ENCODE measurements at regions not wholly inside any gene's neighbourhood (a gene's known extent, or its start where the extent isn't known, plus 50 kb on each side); places are given as distances from the start of the nearest gene placed in this dataset.
A peak's percentile ranks its signal among the peaks of the same experiment; 100 is the strongest.

DNA sequence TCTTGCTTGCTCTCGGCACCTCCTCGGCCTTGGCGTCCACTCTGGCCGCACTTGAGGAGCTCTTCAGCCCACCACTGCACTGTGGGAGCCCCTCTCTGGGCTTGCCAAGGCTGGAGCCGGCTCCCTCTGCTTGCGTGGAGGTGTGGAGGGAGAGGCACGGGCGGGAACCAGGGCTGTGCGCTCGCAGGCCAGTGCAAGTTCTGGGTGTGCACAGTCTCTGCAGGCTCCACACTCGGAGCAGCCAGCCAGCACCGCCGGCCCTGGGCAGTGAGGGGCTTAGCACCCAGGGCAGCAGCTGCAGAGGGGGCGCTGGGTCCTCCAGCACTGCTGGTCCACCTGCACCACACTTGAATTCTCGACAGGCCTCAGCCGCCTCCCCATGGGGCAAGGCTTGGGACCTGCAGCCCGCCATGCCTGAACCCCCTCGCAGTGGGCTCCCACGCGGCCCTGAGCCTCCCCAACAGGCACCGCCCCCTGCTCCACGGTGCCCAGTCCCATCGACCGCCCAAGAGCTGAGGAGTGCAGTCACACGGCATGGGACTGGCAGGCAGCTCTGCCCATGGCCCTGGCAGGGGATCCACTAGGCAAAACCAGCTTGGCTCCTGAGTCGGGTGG is 411.2 kb upstream of the CHAC2 start:
- Histone ChIP-seq H2AFZ (ENCODE audit: low read length) (no peak overlapping the region), H3K27ac (replicated peaks; ENCODE audit: low read length) (no peak overlapping the region), H4K8ac (ENCODE audit: low read depth, low read length) (no peak overlapping the region), H3K9me3 (replicated peaks in 1 of 2; ENCODE audit: control insufficient read depth in 2 of 2, insufficient read depth in 1 of 2, low read depth in 1 of 2, low read length in 2 of 2) (no peaks in the 10 kb centered on the region), H3K4me3 (ENCODE audit: low read length in 2 of 2) (no peak overlapping the region), H3K79me1 (ENCODE audit: low read depth, low read length) (no peaks in the 10 kb centered on the region), H2BK12ac (ENCODE audit: low read length) (no peak overlapping the region), H3K9ac (ENCODE audit: low read depth, low read length, poor library complexity) (peak overlapping the region; percentile 70), H3K18ac (ENCODE audit: low read length) (no peak overlapping the region), H3K14ac (ENCODE audit: low read length) (peak overlapping the region; percentile 17), H2BK15ac (ENCODE audit: low read length) (no peak overlapping the region), H3K4me1 (ENCODE audit: control insufficient read depth in 2 of 2, insufficient read depth in 1 of 2, low read depth in 1 of 2, low read length in 2 of 2) (peaks cover 0 to 5% of the 10 kb centered on the region in 2 donors), H4K91ac (ENCODE audit: low read depth, low read length, poor library complexity) (no peak overlapping the region), H3K4ac (ENCODE audit: low read length) (no peak overlapping the region), H2BK120ac (ENCODE audit: low read depth, low read length) (no peak overlapping the region), H2BK5ac (ENCODE audit: low read length) (no peak overlapping the region), H3K23ac (ENCODE audit: low read depth, low read length, poor library complexity) (no peak overlapping the region), H3K4me2 (ENCODE audit: insufficient read depth, low read length, poor library complexity, severe bottlenecking) (no peak overlapping the region), H3K36me3 (replicated peaks in 1 of 2; ENCODE audit: control insufficient read depth in 2 of 2, insufficient read depth in 2 of 2, low read length in 2 of 2) (no peaks in the 10 kb centered on the region), H3K27me3 (ENCODE audit: control insufficient read depth in 3 of 3, insufficient read depth in 3 of 3, low read depth in 1 of 3, low read length in 3 of 3) (no peaks in the 10 kb centered on the region), H2AK5ac (ENCODE audit: low read depth, low read length) (peak overlapping the region; percentile 70)
- DNase-seq (ENCODE audit: low spot score), result no peak
- WGBS, 2 donors (ENCODE audit: extremely low coverage in 2 of 2, insufficient read length in 2 of 2, insufficient replicate concordance in 1 of 2), result no CpG with 5 or more reads among the region's 26 CpGs

GRCh38 chr2:53353135-53354114 is 414.2 kb upstream of the CHAC2 start:
- Histone ChIP-seq H3K23ac (ENCODE audit: low read depth, low read length, poor library complexity) (no peak overlapping the region), H2BK15ac (ENCODE audit: low read length) (no peak overlapping the region), H3K27ac (replicated peaks; ENCODE audit: low read length) (peak overlapping the region; percentile 14), H3K4ac (ENCODE audit: low read length) (no peak overlapping the region), H2BK12ac (ENCODE audit: low read length) (no peak overlapping the region), H4K91ac (ENCODE audit: low read depth, low read length, poor library complexity) (no peak overlapping the region), H2BK5ac (ENCODE audit: low read length) (no peak overlapping the region), H3K4me2 (ENCODE audit: insufficient read depth, low read length, poor library complexity, severe bottlenecking) (no peak overlapping the region), H2AFZ (ENCODE audit: low read length) (no peak overlapping the region), H4K8ac (ENCODE audit: low read depth, low read length) (peak overlapping the region; percentile 17), H3K4me1 (ENCODE audit: control insufficient read depth in 2 of 2, insufficient read depth in 1 of 2, low read depth in 1 of 2, low read length in 2 of 2) (peaks cover 0 to 5% of the 10 kb centered on the region in 2 donors), H3K36me3 (replicated peaks in 1 of 2; ENCODE audit: control insufficient read depth in 2 of 2, insufficient read depth in 2 of 2, low read length in 2 of 2) (no peaks in the 10 kb centered on the region), H3K14ac (ENCODE audit: low read length) (no peak overlapping the region), H3K27me3 (ENCODE audit: control insufficient read depth in 3 of 3, insufficient read depth in 3 of 3, low read depth in 1 of 3, low read length in 3 of 3) (no peaks in the 10 kb centered on the region), H3K4me3 (ENCODE audit: low read length in 2 of 2) (no peak overlapping the region), H2BK120ac (ENCODE audit: low read depth, low read length) (no peak overlapping the region), H3K9me3 (replicated peaks in 1 of 2; ENCODE audit: control insufficient read depth in 2 of 2, insufficient read depth in 1 of 2, low read depth in 1 of 2, low read length in 2 of 2) (no peaks in the 10 kb centered on the region), H3K9ac (ENCODE audit: low read depth, low read length, poor library complexity) (no peak overlapping the region), H3K79me1 (ENCODE audit: low read depth, low read length) (no peaks in the 10 kb centered on the region), H3K18ac (ENCODE audit: low read length) (peak overlapping the region; percentile 70), H2AK5ac (ENCODE audit: low read depth, low read length) (no peak overlapping the region)
- WGBS, 2 donors (ENCODE audit: extremely low coverage in 2 of 2, insufficient read length in 2 of 2, insufficient replicate concordance in 1 of 2), result no CpG with 5 or more reads among the region's 6 CpGs
- DNase-seq (ENCODE audit: low spot score), result peak; percentile 4

DNA sequence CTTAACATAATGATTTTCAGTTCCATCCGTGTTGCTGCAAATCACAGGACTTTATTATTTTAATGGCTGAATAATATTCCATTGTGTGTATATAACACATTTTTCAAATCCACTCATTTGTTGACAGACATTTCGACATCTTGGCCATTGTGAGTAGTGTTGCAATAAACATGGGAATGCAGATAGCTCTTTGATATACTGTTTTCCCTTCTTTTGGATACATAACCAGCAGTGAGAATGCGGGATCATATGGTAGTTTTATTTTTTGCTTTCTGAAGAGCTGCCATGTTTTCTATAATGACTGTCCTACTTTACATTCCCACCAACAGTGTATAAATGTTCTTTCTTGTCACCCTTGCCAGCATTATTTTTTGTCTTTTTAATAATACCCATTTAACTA is 420.3 kb upstream of the CHAC2 start:
- no peak for DNase-seq (ENCODE audit: low spot score)

GRCh38 chr2:53342248-53342647 is 425.4 kb upstream of the CHAC2 start:
- no peaks in the 10 kb centered on the region for H3K4me1 ChIP-seq (ENCODE audit: control insufficient read depth in 2 of 2, insufficient read depth in 1 of 2, low read depth in 1 of 2, low read length in 2 of 2)
- H3K23ac ChIP-seq (ENCODE audit: low read depth, low read length, poor library complexity), result no peak overlapping the region
- H3K14ac ChIP-seq (ENCODE audit: low read length), result no peak overlapping the region
- no CpG with 5 or more reads among the region's 4 CpGs for WGBS, 2 donors (ENCODE audit: extremely low coverage in 2 of 2, insufficient read length in 2 of 2, insufficient replicate concordance in 1 of 2)
- no peak overlapping the region for H2AFZ ChIP-seq (ENCODE audit: low read length)
- no peak overlapping the region for H3K4me2 ChIP-seq (ENCODE audit: insufficient read depth, low read length, poor library complexity, severe bottlenecking)
- no peak overlapping the region for H3K4ac ChIP-seq (ENCODE audit: low read length)
- H2BK5ac ChIP-seq (ENCODE audit: low read length), result no peak overlapping the region
- no peaks in the 10 kb centered on the region for H3K27me3 ChIP-seq (ENCODE audit: control insufficient read depth in 3 of 3, insufficient read depth in 3 of 3, low read depth in 1 of 3, low read length in 3 of 3)
- no peak overlapping the region for H3K4me3 ChIP-seq (ENCODE audit: low read length in 2 of 2)
- H2BK12ac ChIP-seq (ENCODE audit: low read length), result no peak overlapping the region
- no peaks in the 10 kb centered on the region for H3K36me3 ChIP-seq (replicated peaks in 1 of 2; ENCODE audit: control insufficient read depth in 2 of 2, insufficient read depth in 2 of 2, low read length in 2 of 2)
- H3K18ac ChIP-seq (ENCODE audit: low read length), result no peak overlapping the region
- no peak overlapping the region for H2BK120ac ChIP-seq (ENCODE audit: low read depth, low read length)
- H3K9ac ChIP-seq (ENCODE audit: low read depth, low read length, poor library complexity), result no peak overlapping the region
- H4K8ac ChIP-seq (ENCODE audit: low read depth, low read length), result no peak overlapping the region
- H2AK5ac ChIP-seq (ENCODE audit: low read depth, low read length), result no peak overlapping the region
- no peaks in the 10 kb centered on the region for H3K9me3 ChIP-seq (replicated peaks in 1 of 2; ENCODE audit: control insufficient read depth in 2 of 2, insufficient read depth in 1 of 2, low read depth in 1 of 2, low read length in 2 of 2)
- no peak overlapping the region for H2BK15ac ChIP-seq (ENCODE audit: low read length)
- H4K91ac ChIP-seq (ENCODE audit: low read depth, low read length, poor library complexity), result no peak overlapping the region
- no peak overlapping the region for H3K27ac ChIP-seq (replicated peaks; ENCODE audit: low read length)
- no peak for DNase-seq (ENCODE audit: low spot score)
- no peaks in the 10 kb centered on the region for H3K79me1 ChIP-seq (ENCODE audit: low read depth, low read length)

More for the DNA sequence above, 420.3 kb upstream of the CHAC2 start:
- no CpG with 5 or more reads among the region's 3 CpGs for WGBS, 2 donors (ENCODE audit: extremely low coverage in 2 of 2, insufficient read length in 2 of 2, insufficient replicate concordance in 1 of 2)
- Histone ChIP-seq H2BK12ac (ENCODE audit: low read length) (no peak overlapping the region), H3K9ac (ENCODE audit: low read depth, low read length, poor library complexity) (no peak overlapping the region), H3K36me3 (replicated peaks in 1 of 2; ENCODE audit: control insufficient read depth in 2 of 2, insufficient read depth in 2 of 2, low read length in 2 of 2) (no peaks in the 10 kb centered on the region), H3K79me1 (ENCODE audit: low read depth, low read length) (no peaks in the 10 kb centered on the region), H3K27ac (replicated peaks; ENCODE audit: low read length) (no peak overlapping the region), H3K14ac (ENCODE audit: low read length) (no peak overlapping the region), H4K91ac (ENCODE audit: low read depth, low read length, poor library complexity) (no peak overlapping the region), H3K9me3 (replicated peaks in 1 of 2; ENCODE audit: control insufficient read depth in 2 of 2, insufficient read depth in 1 of 2, low read depth in 1 of 2, low read length in 2 of 2) (no peaks in the 10 kb centered on the region), H2BK5ac (ENCODE audit: low read length) (no peak overlapping the region), H2BK120ac (ENCODE audit: low read depth, low read length) (no peak overlapping the region), H3K27me3 (ENCODE audit: control insufficient read depth in 3 of 3, insufficient read depth in 3 of 3, low read depth in 1 of 3, low read length in 3 of 3) (no peaks in the 10 kb centered on the region), H3K23ac (ENCODE audit: low read depth, low read length, poor library complexity) (no peak overlapping the region), H3K4me1 (ENCODE audit: control insufficient read depth in 2 of 2, insufficient read depth in 1 of 2, low read depth in 1 of 2, low read length in 2 of 2) (no peaks in the 10 kb centered on the region), H4K8ac (ENCODE audit: low read depth, low read length) (no peak overlapping the region), H2AFZ (ENCODE audit: low read length) (no peak overlapping the region), H3K4me3 (ENCODE audit: low read length in 2 of 2) (no peak overlapping the region), H3K18ac (ENCODE audit: low read length) (no peak overlapping the region), H3K4me2 (ENCODE audit: insufficient read depth, low read length, poor library complexity, severe bottlenecking) (no peak overlapping the region), H2BK15ac (ENCODE audit: low read length) (no peak overlapping the region), H3K4ac (ENCODE audit: low read length) (no peak overlapping the region), H2AK5ac (ENCODE audit: low read depth, low read length) (no peak overlapping the region)

Data from neuronal stem cell (in vitro differentiated cells).